ENCODE measurements at regions not wholly inside any gene's neighbourhood (a gene's known extent, or its start where the extent isn't known, plus 50 kb on each side); places are given as distances from the start of the nearest gene placed in this dataset.
A peak's percentile ranks its signal among the peaks of the same experiment; 100 is the strongest.
"Not testable (repeated sequence)": the region's sequence is repeated elsewhere in the genome, so short reads cannot be mapped to it uniquely, and the experiment has no call there.

DNA sequence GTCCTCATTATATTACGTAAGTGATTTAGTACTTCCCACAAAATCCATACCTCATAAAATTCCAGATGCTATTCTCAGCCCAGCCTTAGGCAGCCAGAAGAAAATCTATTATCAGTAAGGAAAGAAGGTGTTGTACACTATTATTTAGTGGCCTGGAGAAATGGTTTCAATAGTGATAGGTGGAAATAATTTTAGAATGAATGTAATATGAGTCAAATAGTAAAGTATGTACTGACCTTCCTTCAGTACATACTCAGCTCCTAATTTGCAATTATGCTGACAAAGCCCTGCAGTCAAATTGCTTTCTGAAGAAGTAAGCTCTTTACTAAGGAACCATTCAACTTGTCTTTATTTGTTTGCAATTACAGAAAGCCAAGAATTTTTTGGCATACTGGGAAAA lies 409.2 kb downstream of the HTR1A start:
- DNase-seq = no peak

DNA sequence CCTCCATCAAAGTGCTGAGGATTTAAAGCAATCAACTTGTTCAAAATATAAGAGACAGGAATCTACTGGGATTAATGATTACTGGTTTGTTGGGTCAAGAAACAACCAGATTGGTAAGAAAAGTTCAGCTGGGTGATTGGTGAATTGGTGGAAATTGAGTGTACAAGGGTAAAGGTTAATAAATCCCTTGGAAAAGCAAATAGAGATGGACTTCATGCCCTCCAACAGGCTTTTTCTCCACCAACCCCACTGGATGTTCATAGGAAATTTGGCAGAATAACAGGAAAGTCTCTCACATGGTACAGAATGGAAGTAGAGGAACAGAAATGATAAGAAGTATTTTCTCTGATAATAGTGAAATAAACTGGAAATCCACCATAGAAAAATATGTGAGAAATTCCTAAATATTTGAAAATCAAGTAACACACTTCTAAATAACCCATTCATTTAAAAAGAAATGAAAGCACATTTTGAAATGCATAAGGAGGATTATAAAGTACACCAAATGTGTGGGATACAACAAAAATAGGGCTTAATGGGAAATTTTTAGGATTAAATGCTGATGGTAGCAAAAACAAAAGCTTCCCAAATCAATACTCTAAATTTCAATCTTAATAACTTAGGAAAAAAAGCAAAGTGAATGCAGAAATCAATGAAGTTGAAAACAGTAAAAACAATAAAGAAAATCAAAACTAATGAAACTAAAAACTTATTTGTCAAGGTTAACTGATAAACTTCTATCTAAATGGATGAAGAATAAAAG lies 426.2 kb downstream of the HTR1A start:
- DNase-seq = no peak

DNA sequence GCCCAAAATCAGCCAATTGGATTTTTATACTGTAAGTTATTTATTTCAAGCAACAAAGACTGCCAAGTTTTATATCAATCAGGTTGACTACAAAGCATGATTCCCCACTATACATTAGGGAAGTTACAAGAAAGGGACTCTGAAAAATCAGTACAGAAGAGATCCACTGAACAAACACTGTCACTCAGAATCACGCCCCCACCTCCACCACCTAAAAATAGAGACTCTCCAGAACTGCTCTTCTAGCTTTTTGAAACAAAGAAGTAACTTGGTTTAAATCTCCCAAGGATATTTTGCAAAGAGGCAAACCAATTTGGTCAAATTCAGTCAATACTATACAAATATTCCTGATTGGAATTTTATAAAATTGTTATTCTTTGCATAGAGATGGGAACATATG lies 438.0 kb downstream of the HTR1A start:
- DNase-seq = no peak

DNA sequence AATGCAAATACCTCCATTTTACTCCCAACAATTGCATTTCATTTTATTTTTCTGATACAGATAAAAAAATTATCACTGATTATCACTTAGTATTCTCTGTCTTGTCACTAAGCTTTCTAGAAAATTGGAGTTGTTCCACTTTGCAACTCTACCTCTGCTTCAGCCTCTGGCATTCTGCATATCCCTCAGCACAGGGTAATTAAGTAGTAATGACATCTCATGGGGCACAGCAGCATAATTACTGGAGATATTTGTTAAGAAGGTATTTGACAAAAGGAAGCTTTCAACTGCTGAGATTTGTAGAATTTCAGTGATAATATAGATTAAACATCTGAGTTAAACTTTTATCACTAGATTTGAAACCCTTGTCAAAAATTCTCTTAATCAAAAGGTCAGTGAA lies 446.2 kb downstream of the HTR1A start:
- no peak for DNase-seq

DNA sequence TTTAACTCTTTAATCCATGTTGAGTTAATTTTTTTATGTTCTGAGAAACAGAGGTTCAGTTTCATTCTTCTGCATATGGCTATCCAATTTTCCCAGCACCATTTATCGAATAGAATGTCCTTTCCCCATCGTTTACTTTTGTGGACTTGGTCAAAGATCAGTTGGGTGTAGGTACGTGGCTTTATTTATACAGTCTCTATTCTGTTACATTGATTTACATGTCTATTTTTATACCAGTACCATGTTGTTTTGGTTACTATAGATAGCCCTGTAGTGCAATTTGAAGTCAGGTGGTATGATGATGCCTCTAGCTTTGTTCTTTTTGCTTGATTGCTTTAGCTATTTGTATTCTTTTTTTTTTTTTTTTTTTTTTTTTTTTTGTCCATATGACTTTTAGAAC lies 462.0 kb downstream of the HTR1A start:
- DNase-seq = no peak

DNA sequence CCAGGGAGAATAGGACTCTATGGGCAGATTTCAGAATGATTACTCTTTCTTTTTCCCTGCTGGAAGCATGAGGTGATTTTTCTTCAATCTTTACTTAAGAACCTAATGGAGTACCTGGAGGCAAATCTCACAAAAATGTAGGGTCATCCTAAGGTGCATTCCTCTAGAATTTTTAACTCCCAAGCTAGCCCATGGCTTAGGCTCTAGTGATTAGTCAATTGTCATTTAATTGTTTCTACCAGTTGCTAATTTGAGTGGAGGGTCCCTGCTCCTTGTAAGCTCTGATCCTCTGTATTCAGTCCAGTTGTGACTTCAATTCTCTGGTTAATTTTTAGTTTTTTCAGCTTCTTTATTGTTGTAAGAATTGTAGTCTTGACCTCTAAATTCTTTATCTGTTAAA lies 467.0 kb downstream of the HTR1A start:
- DNase-seq = no peak

DNA sequence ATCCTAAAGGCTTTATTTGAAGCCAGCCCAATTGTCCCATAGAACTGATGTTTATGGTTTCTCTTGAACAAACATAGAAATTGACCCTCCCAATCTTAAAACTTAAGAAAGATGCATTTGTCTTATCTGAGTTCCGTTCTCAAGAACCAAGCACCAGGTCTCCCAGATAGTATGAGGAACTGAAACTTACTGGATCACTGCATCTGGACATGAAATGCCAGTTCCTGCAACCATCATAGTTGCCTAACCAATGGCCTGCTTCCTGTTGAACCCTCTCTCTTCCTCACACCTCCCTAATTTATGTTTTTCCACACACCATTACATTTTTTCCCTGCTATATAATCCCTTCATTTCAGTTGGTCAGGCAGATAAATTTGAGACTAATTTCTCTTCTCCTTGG lies 478.9 kb downstream of the HTR1A start:
- DNase-seq = no peak

DNA sequence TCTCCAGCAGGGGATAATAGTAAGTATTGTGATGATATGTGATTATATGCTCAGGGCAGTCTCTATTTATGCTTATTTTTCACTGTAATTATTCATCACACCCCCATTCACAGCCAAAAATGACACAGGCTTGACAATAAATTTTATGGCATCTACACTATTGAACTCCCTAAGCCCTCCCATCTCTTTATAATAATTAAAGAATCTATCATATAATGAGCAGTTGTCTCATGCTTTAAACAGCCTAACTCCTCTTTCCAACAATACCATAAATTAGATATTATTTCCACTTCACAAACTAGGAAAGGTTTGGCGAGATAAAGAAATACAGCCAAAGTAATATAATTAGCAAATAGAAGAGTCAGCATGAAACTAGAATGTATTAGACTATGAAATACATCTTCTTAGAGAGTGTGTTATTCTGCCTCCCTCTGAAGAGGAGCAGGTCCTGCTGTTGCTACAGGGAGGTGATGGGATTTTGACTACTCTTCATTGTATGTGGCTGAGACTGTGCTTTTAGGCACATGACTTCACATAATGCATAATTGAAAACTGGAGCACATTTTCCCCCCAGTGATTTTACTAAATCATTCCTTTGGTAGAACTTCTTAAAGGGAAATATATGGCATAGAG lies 488.8 kb downstream of the HTR1A start:
- no peak for DNase-seq

DNA sequence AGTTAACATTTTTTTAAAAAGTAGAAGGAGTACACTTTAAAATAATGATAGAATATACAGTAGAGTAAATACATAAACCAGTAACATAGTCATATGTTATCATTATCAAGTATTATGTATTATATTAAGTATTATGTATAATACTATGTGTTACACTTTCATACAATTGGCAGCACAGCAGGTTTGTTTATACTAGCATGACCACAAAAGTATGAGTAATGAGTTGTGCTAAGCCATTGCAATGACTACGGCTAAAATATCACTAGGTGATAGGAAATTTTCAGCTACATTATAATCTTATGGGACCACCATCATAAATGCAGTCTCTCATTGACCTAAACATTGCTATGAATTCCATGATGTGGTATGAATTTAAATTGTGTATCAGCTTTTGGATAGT lies 506.0 kb downstream of the HTR1A start:
- DNase-seq = no peak

DNA sequence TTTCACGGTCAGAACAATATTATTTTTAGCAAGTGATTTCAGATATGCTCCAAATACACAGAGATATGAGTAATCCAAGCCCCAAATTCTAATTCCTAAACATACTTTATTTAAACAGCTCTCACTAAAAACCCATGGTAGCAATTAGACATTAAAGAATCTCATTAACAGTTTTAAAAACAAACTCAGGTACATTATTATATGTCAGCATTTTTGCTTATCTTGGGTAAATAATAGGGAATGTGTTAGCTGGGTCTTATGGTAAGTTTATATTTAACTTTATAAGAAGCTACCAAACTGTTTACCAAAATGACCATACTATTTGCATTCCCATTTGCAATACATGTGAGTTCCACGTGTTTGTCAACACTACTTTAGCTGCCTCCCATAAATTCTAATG lies 511.1 kb downstream of the HTR1A start:
- no peak for DNase-seq

DNA sequence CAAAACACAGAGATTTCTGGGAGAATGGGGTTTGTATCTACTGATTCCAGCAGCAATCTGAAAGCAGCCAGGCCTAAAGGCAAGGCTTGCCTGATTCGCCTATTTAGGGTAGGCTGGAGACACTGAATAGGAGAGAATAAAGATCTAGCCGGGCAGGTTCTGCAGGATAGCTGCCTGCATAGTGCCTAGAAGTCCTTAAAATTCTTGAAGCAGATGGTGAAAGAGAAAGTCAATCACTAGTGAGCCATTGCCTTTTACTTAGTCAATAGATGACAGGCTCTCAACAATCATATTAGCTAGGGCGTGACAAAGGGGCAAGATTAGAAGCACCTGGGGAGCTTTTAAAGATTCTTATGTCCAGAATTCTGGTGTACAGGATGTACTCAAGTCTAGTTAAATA lies 522.7 kb downstream of the HTR1A start:
- DNase-seq = no peak

DNA sequence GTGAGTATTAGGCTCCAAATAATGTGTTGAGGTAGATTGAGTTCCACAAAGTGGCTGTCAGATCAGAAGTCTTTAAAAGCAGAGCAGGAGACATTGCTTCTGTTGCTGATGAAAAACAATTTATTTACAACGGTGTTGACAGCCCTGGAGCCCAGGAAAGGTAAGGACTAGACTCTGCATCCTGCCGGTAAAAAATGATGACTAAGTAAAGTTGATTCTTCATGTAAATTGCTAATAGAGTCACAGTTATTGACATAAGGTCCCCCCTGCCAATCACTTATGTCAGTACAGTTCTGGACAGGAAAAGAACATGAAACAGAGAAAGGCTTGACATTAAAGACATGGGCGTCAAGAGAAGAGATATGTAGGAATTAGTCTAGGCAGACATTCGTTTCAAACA lies 552.5 kb downstream of the HTR1A start:
- DNase-seq = no peak

DNA sequence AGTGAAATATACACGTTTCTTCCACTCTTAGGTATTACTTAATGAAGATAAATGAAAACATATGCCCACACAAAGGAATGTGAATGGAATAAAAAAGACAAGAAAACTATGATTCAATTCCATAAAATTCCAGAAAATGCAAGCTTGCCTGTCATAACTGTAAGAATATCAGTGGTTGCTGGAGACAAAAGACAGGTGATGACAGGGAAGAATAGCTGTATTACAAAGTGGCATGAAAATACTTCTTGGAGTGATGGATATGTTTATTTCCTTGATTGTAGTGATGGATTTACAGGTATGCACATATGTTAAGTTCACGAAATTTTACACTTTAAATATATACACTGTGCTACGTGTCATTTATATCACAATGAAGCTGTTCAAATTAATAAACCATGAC lies 553.3 kb downstream of the HTR1A start:
- DNase-seq = no peak

DNA sequence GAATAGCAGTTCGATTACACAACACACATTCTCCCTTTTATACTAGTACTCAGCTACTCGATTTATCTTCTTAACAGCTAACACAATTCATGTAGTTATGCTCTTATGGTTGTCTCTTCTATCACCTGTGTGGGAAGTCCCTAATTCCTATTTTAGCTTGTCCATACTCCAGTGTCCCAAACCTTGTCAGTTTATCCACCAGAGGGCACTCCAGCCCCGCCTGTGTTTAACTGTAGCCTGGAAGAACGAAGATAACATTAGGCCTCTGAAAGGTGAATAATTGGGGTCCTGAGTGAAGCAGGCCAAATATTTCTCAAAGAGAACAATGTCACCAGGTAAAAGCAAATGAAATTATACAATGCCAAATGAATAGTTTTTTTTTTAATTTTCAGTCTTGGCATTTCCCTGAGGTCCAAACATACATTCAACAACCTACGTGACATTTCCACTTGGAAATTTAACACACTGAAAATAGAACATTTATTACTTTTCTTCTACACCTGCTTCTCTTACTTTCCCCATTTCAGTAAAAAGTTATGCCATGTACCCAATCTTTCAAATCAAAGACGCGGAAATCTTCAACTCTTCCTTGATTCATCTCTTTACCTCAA lies 560.7 kb downstream of the HTR1A start:
- peak in 1 of 2 experiments; percentile 44 for DNase-seq

DNA sequence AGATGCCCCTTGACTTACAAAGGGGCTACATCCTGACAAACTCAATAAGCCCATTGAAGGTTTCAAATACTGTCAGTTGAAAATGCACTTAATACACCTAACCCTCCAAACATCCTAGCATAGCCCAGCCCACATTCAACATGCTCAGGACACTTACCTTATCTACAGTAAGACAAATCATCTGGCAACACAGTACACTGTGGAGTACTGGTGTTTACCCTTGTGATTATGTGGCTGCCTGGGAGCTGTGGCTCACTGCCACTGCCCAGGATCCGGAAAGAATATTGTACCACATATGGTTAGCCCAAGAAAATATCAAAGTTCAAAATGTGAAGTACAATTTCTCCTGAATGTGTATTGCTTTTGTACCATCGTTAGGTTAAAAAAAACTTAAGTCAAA lies 562.2 kb downstream of the HTR1A start:
- no peak for DNase-seq

DNA sequence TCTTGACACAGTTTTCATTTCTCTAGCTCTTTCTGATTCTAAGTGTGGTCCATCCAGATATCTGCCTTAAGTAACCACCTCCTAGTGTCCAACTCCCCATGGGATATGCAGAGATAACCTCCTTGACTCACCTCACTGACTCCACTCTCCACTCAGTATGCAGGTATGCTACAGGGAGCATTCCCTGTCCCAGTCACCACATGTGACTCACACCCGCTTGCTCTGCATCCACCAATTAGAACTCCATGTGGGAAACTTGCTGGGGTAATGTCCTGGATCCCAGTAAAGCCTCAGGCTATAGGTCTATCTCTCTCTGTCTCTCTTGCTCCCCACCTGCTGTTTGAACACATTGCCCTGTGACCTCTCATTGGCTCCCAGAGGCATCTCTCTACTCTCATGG lies 563.9 kb downstream of the HTR1A start:
- no peak for DNase-seq

DNA sequence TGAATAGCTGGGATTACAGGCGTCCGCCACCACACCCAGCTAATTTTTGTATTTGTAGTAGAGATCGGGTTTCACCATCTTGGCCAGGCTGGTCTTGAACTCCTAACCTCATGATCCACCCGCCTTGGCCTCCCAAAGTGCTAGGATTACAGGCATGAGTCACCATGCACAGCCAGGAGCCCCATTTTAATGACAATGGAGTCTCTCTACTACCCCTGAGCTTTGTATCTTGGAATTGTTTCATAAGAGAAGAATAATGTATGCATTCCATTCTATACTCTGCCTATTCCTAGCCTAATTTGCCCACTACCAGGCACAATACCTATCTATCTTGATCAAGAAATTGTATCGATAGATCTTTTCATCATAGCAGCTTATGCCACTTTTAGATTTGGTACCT lies 574.1 kb downstream of the HTR1A start:
- DNase-seq = not testable (repeated sequence)

DNA sequence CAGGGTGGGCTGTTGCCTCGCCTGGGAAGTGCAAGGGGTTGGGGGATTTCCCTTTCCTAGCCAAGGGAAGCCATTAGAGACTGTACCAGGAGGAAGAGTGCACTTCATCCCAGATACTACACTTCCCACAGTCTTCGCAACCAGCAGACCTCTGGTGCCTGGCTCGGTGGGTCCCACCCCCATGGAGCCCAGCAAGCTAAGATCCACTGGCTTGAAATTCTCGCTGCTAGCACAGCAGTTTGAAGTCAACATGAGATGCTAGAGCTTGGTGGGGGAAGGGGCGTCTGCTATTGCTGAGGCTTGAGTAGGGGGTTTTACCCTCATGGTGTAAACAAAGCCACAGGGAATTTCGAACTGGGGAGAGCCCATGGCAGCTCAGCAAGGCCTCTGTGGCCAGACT lies 586.4 kb downstream of the HTR1A start:
- no peak for DNase-seq

DNA sequence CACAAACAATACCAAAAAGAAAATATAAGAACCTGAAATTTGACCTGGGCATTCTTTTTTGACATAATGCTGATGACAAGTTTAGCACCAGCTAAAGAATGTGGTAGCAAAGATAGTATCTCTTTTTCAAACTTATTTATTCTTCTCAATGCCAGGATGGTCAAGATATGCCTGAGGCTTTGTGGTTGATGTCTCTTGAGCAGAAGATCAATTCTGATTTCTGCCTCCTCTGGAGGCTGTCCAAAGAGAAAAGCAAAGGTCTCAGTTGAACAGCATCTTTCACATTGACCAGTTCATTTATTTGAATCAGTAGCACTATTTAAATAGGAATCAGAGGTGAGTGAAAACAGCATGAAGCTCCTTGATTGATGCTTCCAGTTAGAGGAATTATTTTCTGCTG lies 588.2 kb downstream of the HTR1A start:
- no peak for DNase-seq

DNA sequence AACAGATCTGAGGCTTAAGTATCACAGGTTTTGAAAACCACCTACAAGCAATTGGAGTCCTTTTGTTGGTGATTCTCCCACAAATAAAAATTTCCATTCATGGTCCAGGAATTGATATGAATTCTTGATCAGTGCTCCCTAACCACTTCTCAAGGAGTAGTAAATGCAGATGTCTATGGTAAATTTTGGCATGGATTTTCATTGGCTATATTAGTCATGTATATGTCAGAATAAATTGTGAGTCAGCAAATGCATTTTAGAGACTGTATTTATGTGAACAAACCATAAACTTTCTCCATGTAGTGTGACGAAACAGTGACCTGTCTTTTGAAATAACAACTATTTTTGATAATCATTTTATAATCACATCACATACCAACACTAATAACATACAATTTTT lies 611.1 kb downstream of the HTR1A start:
- DNase-seq = no peak

DNA sequence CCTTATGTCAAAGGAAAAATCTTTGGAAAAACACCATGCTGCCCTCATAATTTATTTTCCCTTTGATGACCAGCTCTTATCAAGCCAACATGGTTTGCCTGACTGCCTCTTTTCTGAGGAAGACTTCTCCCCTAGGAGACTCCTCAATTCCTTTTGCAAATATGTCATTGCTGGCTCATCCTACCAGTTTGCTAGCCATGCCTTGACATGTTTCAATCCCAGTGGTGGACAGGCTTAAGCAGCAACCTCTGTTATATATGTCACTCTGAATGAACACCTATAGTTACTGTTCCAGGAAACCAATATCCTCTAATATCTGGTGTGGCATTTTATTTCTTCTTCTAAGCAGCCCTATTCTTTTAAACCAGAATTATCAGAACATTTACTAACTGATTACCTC lies 615.8 kb downstream of the HTR1A start:
- DNase-seq = no peak

DNA sequence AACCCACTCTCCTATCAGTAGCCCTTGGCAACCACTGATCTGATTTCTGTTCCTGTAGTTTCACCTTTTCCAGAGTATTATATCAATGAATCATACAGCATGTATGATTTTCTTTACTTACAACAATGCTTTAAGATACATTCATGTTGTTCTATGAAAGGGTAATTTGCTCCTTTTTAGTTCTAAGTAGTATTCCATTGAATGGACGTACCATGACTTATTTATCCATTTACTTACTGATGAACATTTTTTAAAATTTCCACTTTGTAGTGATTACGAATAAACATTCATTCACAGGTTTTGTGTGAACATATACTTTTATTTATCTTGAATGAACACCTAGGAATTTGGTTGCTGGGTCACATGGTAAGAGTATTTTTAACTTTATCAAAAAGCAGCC lies 620.8 kb downstream of the HTR1A start:
- DNase-seq = no peak

DNA sequence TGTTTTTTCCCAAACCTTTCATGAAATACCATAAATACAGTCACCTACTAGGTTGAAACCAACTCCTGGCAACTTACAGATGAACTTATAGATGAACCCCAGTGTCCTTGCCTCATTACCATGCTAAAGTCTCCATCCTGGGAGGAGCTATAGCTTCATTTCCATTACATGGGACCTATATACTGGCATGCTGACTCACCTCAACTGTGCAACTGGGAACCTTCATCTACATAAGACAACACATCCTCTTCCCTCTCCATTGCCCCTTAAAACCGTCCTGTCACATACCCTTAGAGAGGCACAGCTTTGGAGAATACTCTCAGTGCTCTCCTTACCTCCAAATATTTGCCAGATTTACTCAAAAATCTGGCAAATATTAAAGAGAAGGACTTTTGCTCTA lies 638.3 kb downstream of the HTR1A start:
- DNase-seq = no peak

DNA sequence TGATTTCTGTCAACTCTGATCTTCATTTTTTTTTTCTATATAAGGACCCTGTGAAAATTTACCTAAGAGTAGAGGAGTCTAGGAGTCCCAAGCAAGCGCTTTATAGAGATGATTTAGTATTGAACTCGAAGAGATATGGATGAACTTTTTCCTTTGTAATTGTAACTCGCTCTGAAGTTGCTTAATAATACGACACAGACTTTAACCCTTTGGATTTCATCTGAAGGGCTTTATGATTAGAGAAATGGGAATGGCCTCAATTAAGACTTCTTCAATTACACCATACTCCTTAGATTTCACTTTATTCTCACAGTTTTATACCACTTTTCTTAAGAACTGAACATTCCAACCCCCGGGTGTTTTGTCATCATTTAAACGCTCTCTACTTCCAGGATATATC lies 647.7 kb downstream of the HTR1A start:
- DNase-seq = no peak

DNA sequence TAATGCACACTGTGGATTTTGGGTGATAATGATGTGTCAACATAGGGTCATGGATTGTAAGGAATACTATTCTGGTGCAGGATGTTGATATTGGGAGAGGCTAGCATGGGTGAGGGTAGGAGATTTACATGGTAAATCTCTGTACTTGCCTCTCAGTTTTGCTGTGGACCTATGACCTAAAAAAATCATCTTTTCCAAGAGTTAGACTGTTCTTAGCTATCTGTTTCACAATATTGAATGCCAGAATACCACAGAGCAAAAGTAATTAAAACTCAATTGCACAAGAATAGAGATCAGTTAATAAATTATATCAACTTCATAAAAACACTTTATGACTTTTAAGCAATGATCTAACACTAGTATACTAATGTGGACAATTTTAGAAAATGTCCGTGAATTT lies 651.6 kb downstream of the HTR1A start:
- no peak for DNase-seq
